ENCODE measurements at regions not wholly inside any gene's neighbourhood (a gene's known extent, or its start where the extent isn't known, plus 50 kb on each side); places are given as distances from the start of the nearest gene placed in this dataset.

GRCh38 chr1:192906334-192906733 lies 97.5 kb downstream of the RGS2 start:
- TF ChIP-seq, protein P1, sequence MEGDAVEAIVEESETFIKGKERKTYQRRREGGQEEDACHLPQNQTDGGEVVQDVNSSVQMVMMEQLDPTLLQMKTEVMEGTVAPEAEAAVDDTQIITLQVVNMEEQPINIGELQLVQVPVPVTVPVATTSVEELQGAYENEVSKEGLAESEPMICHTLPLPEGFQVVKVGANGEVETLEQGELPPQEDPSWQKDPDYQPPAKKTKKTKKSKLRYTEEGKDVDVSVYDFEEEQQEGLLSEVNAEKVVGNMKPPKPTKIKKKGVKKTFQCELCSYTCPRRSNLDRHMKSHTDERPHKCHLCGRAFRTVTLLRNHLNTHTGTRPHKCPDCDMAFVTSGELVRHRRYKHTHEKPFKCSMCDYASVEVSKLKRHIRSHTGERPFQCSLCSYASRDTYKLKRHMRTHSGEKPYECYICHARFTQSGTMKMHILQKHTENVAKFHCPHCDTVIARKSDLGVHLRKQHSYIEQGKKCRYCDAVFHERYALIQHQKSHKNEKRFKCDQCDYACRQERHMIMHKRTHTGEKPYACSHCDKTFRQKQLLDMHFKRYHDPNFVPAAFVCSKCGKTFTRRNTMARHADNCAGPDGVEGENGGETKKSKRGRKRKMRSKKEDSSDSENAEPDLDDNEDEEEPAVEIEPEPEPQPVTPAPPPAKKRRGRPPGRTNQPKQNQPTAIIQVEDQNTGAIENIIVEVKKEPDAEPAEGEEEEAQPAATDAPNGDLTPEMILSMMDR (IDR thresholded peaks at IDR 0.05 in 4 of 5, conservative IDR thresholded peaks at IDR 0.05 in 1 of 5) = no peak
- no peak for TF ChIP-seq POLR2A (IDR thresholded peaks at IDR 0.05)
